IMR-90 (cell line): ENCODE measurements at regions not wholly inside any gene's neighbourhood (a gene's known extent, or its start where the extent isn't known, plus 50 kb on each side); places are given as distances from the start of the nearest gene placed in this dataset.

ENCODE experiments used
- CEBPB ChIP-seq: IDR thresholded peaks from 2 replicates; pipeline ENCODE4 v1.6.1; 2012; ENCODE audit warnings: low read depth, low read length, improper control_type of control experiment
- MAFK ChIP-seq: IDR thresholded peaks from 2 replicates; pipeline ENCODE4 v1.6.1; 2012; ENCODE audit warnings: low read depth, low read length, improper control_type of control experiment
- POLR2A ChIP-seq: IDR thresholded peaks from 2 replicates; pipeline ENCODE4 v1.6.1; 2012; ENCODE audit warnings: mild to moderate bottlenecking, low read depth, low read length
- RAD21 ChIP-seq: IDR thresholded peaks from 2 replicates; pipeline ENCODE4 v1.6.1; 2012; ENCODE audit warnings: low read length, improper control_type of control experiment
- RFX5 ChIP-seq: IDR thresholded peaks from 2 replicates; pipeline ENCODE4 v1.8.0; 2012; ENCODE audit warnings: low read depth, mild to moderate bottlenecking, low read length, moderate library complexity
- TF ChIP-seq, protein P1 (sequence below): fragments of 150-350 bp; IDR thresholded peaks from 2 replicates; pipeline ENCODE4 v1.6.1; 2017; ENCODE audit warnings: mild to moderate bottlenecking, antibody characterized with exemption, low read length, low read depth

- TF ChIP-seq RAD21, result no peak
- TF ChIP-seq CEBPB, result no peak
- no peak for TF ChIP-seq POLR2A
- TF ChIP-seq RFX5, result no peak
- no peak for TF ChIP-seq MAFK
- TF ChIP-seq, protein P1, sequence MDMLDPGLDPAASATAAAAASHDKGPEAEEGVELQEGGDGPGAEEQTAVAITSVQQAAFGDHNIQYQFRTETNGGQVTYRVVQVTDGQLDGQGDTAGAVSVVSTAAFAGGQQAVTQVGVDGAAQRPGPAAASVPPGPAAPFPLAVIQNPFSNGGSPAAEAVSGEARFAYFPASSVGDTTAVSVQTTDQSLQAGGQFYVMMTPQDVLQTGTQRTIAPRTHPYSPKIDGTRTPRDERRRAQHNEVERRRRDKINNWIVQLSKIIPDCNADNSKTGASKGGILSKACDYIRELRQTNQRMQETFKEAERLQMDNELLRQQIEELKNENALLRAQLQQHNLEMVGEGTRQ, result no peak
Measured at GRCh38 chr16:31710134-31710533, 163.5 kb upstream of the ZNF267 start.
